Spleen (tissue), 11 donors: ENCODE measurements at regions not wholly inside any gene's neighbourhood (a gene's known extent, or its start where the extent isn't known, plus 50 kb on each side); places are given as distances from the start of the nearest gene placed in this dataset.

ENCODE experiments used
- DNase-seq: peaks from one replicate; pipeline ENCODE4 v3.0.0-alpha.2; 2020
- H3K27ac ChIP-seq, 8 donors: fragments of 200-600 bp; sonication (generic) in 7 of 8; 1 replicate in 4 of 8; 2 replicates in 4 of 8; pipeline versions ENCODE4 v1.5.0 to v1.8.0; 2016 to 2021; ENCODE audit warnings: inconsistent platforms in 4 of 8, mild to moderate bottlenecking in 4 of 8, moderate library complexity in 1 of 8
- H3K27me3 ChIP-seq, 7 donors: fragments of 200-600 bp; sonication (generic) in 6 of 7; replicated peaks in 1 of 7; 1 replicate in 4 of 7; 2 replicates in 3 of 7; pipeline versions ENCODE4 v1.5.0 to v1.8.0; 2016 to 2021; ENCODE audit warnings: inconsistent platforms in 3 of 7, mild to moderate bottlenecking in 1 of 7
- H3K36me3 ChIP-seq, 6 donors: fragments of 200-600 bp; sonication (generic) in 5 of 6; 1 replicate in 4 of 6; 2 replicates in 2 of 6; pipeline versions ENCODE4 v1.5.0 to v1.8.0; 2016 to 2021; ENCODE audit warnings: inconsistent platforms in 2 of 6
- H3K4me1 ChIP-seq, 6 donors: fragments of 200-600 bp; sonication (generic) in 5 of 6; 1 replicate in 3 of 6; 2 replicates in 3 of 6; pipeline versions ENCODE4 v1.5.0 to v1.8.0; 2016 to 2021; ENCODE audit warnings: inconsistent platforms in 3 of 6
- H3K4me3 ChIP-seq, 8 donors: fragments of 200-600 bp; sonication (generic) in 7 of 8; 1 replicate in 4 of 8; 2 replicates in 4 of 8; pipeline versions ENCODE4 v1.5.0 to v1.8.0; 2016 to 2021; ENCODE audit warnings: inconsistent platforms in 4 of 8, mild to moderate bottlenecking in 4 of 8, moderate library complexity in 2 of 8
- H3K9me3 ChIP-seq, 8 donors: fragments of 200-600 bp; sonication (generic) in 7 of 8; 1 replicate in 4 of 8; 2 replicates in 4 of 8; pipeline versions ENCODE4 v1.5.0 to v1.8.0; 2016 to 2021; ENCODE audit warnings: inconsistent platforms in 4 of 8
- POLR2A ChIP-seq, 3 donors: fragments of 450-650 bp; IDR thresholded peaks; one replicate each; pipeline ENCODE4 v1.5.1; 2017; ENCODE audit warnings: antibody characterized with exemption in 3 of 3, mild to moderate bottlenecking in 1 of 3
- POLR2AphosphoS5 ChIP-seq, 3 donors: sonication (generic); formaldehyde crosslinking; IDR thresholded peaks; one replicate each; pipeline ENCODE4 v1.5.1; 2017; ENCODE audit warnings: antibody characterized with exemption in 3 of 3
- WGBS, 5 donors: extraction: QIAGEN DNeasy Blood & Tissue Kit in 3 of 5; methylation state at CpG; one replicate each; pipeline versions ENCODE4 v1.1.5 to v1.1.7; 2013 to 2018; 5-methylcytosine and 5-hydroxymethylcytosine counted together
- intact Hi-C: fragments of 100-400 bp; cut with DNase I; formaldehyde crosslinking; loops from one replicate; pipeline ENCODE4 v1.15.0; 2023; ENCODE audit warnings: low total_unique reads
- TF ChIP-seq, protein P1 (sequence below), 11 experiments: fragments of 200-600 bp in 7 of 11; fragments of 450-650 bp in 4 of 11; sonication (generic) in 4 of 11; IDR thresholded peaks in 8 of 11; conservative IDR thresholded peaks in 3 of 11; 1 replicate in 7 of 11; 2 replicates in 4 of 11; pipeline versions ENCODE4 v1.4.0 to v1.8.0; 2016 to 2021; ENCODE audit warnings: antibody characterized with exemption in 11 of 11, inconsistent platforms in 4 of 11, mild to moderate bottlenecking in 1 of 11
- donor health status: healthy with polysubstance abuse.
- donor health status: DM: no; HTN: no; CAD: no; lungs with moderate emphysema.
- donor health status: DM: no; HTN: no; CAD: no.
- donor health status: Bipolar disorder and iron deficiency.
- donor health status: healthy.
- donor health status: DM: no; HTN: no; CAD: no.
- donor health status: DM: yes; HTN: yes; CAD: no.

DNA sequence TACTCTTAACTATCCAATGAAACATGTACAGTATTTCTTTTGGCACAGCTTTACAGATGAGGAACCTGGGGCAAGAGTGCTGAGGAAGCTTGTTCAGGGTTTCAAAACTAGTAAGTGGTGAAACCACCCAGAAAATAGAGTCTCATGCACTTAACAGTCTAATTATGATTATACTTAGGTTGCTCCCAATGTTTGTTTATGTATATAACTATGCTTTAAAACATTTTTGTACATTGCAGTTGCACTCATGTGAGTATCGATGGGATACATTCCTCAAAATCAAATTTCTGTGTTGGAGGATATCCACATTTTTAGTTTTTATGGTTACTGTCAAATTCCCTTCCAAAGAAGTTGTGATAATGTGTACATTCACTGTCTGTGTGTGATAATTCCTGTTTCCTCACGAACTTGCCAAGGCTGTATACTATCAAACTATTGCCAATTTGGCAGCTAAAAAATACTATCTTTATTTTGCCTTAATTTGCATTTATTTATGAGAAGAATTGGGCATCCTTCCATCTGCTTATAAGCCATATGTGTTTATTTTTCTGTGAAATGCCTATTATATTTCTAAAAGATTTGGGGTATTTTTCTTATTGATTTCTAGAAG is 143.9 kb upstream of the SSTR1 start:
- no peak for DNase-seq
- peak overlapping the region in 1 of 8 donors; percentile 56 for H3K4me3 ChIP-seq
- TF ChIP-seq POLR2AphosphoS5 (IDR thresholded peaks at IDR 0.05) (no peak), POLR2A (IDR thresholded peaks at IDR 0.05) (no peak)
- TF ChIP-seq, protein P1, sequence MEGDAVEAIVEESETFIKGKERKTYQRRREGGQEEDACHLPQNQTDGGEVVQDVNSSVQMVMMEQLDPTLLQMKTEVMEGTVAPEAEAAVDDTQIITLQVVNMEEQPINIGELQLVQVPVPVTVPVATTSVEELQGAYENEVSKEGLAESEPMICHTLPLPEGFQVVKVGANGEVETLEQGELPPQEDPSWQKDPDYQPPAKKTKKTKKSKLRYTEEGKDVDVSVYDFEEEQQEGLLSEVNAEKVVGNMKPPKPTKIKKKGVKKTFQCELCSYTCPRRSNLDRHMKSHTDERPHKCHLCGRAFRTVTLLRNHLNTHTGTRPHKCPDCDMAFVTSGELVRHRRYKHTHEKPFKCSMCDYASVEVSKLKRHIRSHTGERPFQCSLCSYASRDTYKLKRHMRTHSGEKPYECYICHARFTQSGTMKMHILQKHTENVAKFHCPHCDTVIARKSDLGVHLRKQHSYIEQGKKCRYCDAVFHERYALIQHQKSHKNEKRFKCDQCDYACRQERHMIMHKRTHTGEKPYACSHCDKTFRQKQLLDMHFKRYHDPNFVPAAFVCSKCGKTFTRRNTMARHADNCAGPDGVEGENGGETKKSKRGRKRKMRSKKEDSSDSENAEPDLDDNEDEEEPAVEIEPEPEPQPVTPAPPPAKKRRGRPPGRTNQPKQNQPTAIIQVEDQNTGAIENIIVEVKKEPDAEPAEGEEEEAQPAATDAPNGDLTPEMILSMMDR (IDR thresholded peaks at IDR 0.05 in 8 of 11, conservative IDR thresholded peaks at IDR 0.05 in 3 of 11): no peak
- H3K36me3 ChIP-seq: no peaks in the 10 kb centered on the region
- intact Hi-C loops: no loop called here
- H3K4me1 ChIP-seq: peaks cover 0 to 18% (median 0%) of the 10 kb centered on the region in 6 donors
- no peaks in the 10 kb centered on the region for H3K27me3 ChIP-seq
- peak overlapping the region in 7 of 8 donors; percentile 49 to 88 (median 77) for H3K27ac ChIP-seq
- peaks cover 6 to 49% (median 27%) of the 10 kb centered on the region in 8 donors for H3K9me3 ChIP-seq
- WGBS, 5 donors: 57 to 73% (median 61%) methylated on average over 2 of the region's 2 CpGs

DNA sequence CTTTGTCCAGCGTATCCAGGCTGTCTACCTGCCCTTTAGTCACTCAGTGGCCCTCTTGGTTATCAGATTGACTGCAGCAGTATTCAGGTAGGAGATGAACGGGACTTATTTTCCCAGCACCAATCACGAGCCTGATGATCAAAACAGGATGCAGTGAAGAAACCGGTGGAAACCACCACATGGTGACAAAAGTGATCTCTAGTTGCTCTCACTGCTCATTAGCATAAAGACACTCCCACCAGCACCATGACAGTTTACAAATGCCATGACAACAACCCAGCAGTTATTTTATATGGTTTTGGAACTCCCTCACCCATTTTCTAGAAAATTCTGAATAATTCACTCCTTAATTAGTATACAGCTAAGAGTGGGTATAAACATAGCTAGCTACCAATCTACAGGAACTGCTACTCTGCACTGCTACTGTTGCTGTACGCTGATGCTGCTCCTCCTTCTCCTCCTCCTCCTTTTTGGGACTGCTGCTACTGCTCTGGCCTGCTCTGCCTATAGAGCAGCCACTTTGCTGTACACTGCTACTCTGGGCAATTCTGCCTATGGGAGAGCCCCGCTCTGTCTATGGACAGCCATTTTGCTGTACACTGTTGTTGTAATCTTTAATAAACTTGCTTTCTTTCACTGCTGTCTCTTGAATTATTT is 142.5 kb upstream of the SSTR1 start:
- peak overlapping the region in 2 of 8 donors; percentile 11 to 56 for H3K4me3 ChIP-seq
- TF ChIP-seq, protein P1 (IDR thresholded peaks at IDR 0.05 in 8 of 11, conservative IDR thresholded peaks at IDR 0.05 in 3 of 11): peak in 1 of 11 experiments; percentile 5
- TF ChIP-seq POLR2A (IDR thresholded peaks at IDR 0.05) (no peak), POLR2AphosphoS5 (IDR thresholded peaks at IDR 0.05) (peak in 1 of 3 donors; percentile 47)
- H3K36me3 ChIP-seq: no peaks in the 10 kb centered on the region
- DNase-seq: no peak
- WGBS, 5 donors: 46 to 54% (median 48%) methylated on average over 6 of the region's 6 CpGs
- peak overlapping the region in 7 of 8 donors; percentile 49 to 88 (median 77) for H3K27ac ChIP-seq
- H3K4me1 ChIP-seq: peaks cover 0 to 18% (median 0%) of the 10 kb centered on the region in 6 donors
- intact Hi-C loops: no loop called here
- peaks cover 6 to 38% (median 25%) of the 10 kb centered on the region in 8 donors for H3K9me3 ChIP-seq
- H3K27me3 ChIP-seq: no peaks in the 10 kb centered on the region

DNA sequence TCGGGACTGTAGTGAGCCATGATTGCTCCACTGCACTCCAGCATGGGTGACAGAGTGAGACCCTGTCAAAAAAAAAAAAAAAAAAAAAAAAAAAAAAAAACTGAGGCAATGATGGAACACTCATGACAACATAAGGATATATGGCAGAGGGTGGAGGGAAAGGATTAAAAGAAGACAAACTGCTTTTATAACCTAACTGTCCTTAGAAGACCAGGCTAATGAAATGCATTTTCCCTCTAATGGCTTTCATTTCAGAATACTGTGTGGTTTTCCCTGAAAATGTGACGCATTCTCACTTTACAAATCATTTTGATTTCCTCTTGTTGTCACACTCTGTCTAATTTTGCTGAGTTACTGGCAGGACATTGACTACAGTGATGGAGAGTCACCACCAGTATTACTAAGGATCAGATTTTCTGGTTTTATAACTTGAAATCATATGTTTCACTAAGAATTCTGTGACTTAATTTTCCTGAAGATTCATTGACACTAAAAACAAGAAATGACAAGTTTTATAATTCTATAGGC is 137.6 kb upstream of the SSTR1 start:
- WGBS, 5 donors: 71 to 86% (median 76%) methylated on average over 2 of the region's 2 CpGs
- H3K4me3 ChIP-seq: no peak overlapping the region
- intact Hi-C loops: no loop called here
- H3K9me3 ChIP-seq: peaks cover 0 to 3% (median 0%) of the 10 kb centered on the region in 8 donors
- DNase-seq: no peak
- peaks cover 0 to 34% (median 2%) of the 10 kb centered on the region in 6 donors for H3K4me1 ChIP-seq
- TF ChIP-seq POLR2A (IDR thresholded peaks at IDR 0.05): no peak
- TF ChIP-seq, protein P1 (IDR thresholded peaks at IDR 0.05 in 8 of 11, conservative IDR thresholded peaks at IDR 0.05 in 3 of 11): no peak
- no peak for TF ChIP-seq POLR2AphosphoS5 (IDR thresholded peaks at IDR 0.05)
- H3K27ac ChIP-seq: no peak overlapping the region
- no peaks in the 10 kb centered on the region for H3K36me3 ChIP-seq
- no peaks in the 10 kb centered on the region for H3K27me3 ChIP-seq

DNA sequence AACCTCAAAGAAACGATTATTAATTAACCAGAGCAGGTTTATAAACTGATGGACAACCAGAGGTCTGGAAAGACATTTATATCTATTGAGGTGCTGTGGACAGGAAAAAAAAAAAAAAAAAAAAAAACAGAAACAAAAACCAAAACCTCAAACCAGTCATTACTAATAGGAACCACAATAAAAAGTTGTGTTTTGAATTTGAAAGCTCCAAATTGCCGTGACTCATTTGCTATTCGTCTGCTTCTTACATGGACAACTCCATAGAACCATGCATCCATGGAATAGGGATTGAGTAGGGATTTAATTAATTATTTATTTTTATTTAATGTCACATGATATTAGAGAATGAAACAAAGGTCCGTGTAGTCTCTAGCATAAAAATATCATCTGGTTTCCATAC is 134.1 kb upstream of the SSTR1 start:
- DNase-seq: no peak
- WGBS, 5 donors: 51 to 64% (median 56%) methylated on average over 4 of the region's 4 CpGs
- H3K4me3 ChIP-seq: peak overlapping the region in 1 of 8 donors; percentile 17
- no peaks in the 10 kb centered on the region for H3K27me3 ChIP-seq
- H3K9me3 ChIP-seq: peaks cover 0 to 9% (median 0%) of the 10 kb centered on the region in 8 donors
- peaks cover 0 to 42% (median 9%) of the 10 kb centered on the region in 6 donors for H3K4me1 ChIP-seq
- no peak for TF ChIP-seq POLR2AphosphoS5 (IDR thresholded peaks at IDR 0.05)
- TF ChIP-seq POLR2A (IDR thresholded peaks at IDR 0.05): no peak
- TF ChIP-seq, protein P1 (IDR thresholded peaks at IDR 0.05 in 8 of 11, conservative IDR thresholded peaks at IDR 0.05 in 3 of 11): no peak
- intact Hi-C loops: no loop called here
- no peaks in the 10 kb centered on the region for H3K36me3 ChIP-seq
- peak overlapping the region in 3 of 8 donors; percentile 42 to 64 (median 56) for H3K27ac ChIP-seq
